T-helper 1 cell (primary cell): ENCODE measurements at regions not wholly inside any gene's neighbourhood (a gene's known extent, or its start where the extent isn't known, plus 50 kb on each side); places are given as distances from the start of the nearest gene placed in this dataset.
"Not testable (repeated sequence)": the region's sequence is repeated elsewhere in the genome, so short reads cannot be mapped to it uniquely, and the experiment has no call there.

Experiments
- DNase-seq, 5 donors: peaks; one replicate each; pipeline ENCODE4 v3.0.0-alpha.2; 2012 to 2020

DNA sequence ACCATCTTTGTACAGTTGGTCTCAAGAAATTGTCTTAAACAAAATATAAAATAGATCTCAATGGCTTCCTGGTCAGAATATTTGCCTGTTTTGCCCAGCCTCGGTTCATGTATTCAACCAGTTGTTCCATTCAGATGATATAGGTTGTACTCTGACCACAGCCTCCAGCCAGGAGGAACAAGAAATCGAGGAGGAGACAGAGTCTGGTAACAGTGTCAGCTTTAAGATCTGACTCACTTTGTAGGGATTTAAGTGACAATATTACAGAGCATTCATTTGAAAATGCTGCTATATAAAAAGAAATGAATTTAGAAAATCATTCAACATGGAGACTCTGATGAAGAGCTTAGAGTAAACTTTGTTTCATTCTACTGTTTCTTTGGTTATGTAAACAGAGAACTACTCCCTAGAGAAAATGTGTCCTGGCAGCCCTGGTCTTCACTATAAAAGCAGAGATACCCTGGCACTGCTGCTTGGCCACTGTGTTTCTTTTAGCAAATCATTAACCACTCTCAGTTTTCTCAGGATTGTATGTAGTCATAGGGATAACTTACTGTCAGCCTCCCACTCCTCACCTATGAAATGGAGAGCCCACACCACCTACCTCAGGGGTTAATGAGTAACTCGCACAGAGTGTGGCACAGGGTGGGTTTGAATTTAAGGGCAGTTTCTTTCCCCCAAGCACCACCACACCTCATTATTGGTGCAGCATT, 53.5 kb downstream of the PAGE2 start:
- DNase-seq: no peak

DNA sequence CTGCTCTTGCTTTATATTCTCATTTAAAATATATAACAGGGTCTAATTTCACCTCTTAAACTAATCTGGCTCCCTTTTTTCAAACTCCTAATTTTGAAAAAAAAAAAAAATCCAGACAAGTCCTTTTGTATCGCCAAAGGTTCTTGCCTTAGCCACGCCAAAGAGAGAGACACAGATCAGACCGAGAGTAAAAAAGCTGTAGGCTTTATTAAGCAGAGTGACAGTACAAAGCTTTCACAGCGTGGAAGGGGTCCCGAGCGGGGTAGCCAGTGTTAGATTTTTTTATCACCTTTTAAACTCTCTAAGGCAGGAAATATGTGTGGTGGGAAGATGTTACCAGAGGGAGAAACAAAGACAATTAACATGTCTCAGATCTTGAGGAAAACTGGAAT, 54.1 kb downstream of the PAGE2 start:
- no peak for DNase-seq

DNA sequence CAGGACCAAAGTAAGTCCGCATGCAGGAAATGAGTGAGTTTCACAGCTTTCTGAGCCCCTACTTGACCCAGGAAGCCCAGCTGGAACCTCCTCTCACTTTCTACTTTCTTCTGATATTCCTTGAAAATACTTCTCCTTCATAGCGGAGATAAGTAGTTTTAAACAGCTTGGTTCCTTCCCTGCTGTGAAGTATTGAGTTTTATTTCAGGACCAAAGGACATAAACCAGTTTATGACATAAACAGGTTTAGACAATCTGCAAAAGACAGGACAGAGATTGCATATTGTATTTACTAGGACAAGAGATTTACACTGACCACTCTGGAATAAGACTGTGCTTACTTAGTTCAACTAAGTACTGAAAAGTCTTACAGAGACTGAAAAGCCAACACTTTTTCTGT, 54.8 kb downstream of the PAGE2 start:
- DNase-seq: no peak

DNA sequence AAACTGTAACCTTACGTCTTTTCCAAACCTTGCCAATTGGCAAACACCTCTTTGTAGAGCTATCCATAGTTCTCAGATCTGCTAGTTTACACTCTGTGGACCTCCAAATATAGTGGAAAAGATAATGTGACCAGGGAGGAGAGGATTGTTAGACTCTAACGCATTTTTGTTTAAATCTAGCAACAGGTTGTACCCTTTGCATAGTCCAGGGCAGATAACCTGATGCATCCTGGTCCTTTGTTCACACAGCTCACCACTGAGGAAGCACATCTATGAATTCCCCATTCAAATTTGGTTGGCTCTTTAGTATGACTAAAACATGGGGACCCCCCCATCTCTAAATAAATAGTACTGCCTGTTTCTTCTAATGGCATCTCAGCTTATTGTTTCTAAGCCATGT, 55.9 kb downstream of the PAGE2 start:
- no peak for DNase-seq

DNA sequence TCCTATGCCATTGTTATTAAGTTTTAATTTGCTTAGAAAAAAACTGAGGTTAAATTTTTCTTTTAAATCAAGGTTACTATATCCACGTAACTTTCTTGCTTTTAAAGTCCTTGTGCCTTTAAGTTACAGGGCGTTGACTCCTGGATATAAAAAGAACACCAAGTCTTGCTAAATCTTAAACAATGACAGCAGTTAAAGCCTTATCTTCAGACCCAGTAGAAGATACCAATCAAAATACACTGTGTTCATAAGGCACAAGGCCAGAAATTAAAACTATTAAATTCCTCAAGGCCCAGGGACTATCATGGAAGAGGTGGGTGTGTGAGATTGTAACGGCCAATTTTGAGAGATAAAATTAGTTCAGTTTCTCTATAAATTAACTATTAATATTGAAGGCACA, 60.4 kb downstream of the PAGE2 start:
- no peak for DNase-seq

DNA sequence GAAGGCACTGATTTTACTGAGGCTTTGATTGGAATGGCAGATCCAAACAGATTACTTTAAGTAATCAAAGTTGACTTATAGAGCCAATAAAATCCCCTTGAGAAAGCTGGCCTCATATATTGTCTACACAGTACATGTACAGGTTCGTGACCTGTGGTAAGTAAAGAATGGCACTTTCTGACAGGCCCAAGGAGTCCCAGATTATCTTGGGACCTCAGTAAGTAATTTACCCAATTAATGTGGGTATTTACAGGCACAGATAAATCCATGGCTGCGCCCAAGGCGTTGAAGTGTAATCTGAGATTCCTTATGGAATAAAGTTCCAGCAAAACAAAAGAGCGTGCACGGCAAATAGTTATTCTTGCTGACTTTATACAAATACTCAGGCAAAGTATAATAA, 62.4 kb downstream of the PAGE2 start:
- DNase-seq: no peak

DNA sequence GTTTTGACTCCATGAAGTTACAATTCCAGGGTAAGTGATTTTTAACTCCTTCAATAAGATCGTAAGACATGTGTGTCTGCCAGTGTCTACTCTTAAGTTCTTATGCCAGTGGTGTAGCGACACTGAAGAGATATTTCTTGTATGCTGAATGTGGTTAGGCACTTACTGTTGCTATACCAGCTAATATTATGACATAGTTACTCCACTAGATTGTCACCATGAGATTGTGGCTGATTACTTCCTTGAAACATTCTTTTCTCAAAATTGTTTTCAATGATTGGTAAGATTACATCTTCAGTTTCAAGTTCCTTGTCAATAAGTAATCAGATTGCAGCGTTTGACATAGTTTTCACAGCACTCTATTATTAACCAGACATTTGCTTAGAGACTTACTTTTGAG, 60.6 kb upstream of the PAGE5 start:
- DNase-seq: no peak

DNA sequence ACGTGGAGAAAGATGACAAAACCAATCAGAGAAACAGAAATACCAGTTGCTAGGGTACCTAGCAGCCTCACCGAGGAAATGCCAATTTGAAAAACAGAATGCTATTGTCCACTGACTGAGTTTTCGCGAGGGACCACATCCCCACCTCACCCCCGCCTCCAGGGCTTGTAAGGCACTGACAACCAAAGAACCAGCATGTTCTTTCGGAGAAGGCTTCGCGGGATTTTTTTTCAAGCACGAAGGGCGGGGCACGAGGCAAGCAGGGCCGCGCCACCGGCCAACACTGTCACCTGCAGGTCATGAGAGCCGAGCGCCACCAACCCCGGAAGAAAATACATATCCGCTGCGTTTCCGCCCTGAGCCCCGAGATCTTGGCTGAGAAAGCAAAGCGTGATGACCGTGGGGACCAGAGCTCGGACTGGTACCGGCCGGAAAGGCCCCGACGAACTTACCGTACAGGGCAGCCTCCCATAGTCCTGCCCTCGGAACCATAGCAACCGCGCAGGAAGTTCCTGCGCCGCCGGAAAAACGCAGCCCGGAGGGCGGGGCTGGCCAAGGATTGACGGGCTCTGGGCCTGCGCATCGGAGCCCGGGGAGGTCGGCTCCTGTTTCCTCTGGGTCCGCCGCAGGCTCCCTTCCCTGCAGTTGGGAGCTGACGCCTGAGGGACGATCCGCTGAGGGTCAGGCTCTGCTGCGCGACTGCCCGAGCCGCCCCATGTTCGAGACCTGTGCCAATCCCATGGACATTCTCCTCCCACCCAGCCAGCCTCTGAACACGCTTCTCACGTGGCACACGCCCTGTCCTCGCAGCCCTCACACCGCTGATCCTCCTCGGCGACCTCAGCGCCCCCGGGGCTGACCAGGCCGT, 59.2 kb upstream of the PAGE5 start:
- peak; percentile 72 to 91 (median 85) for DNase-seq

DNA sequence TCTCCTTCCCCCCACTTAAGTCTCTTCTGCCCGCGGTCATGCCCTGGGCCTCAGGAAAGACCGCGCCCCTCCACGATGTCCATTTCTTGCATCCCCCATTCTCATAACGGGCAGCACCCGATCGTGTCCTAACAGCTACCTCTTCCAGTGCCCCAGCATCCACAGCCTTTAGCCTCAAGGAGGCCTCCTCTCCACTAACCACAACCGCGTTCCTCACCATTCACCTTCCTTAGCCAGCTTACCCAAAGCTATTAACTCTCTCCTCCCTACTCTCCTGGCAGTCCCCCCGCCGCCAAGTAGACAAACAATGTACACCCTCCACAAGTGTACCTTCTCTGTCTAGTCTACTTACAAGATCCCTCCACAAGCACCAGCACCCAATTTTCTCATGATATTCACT, 58.6 kb upstream of the PAGE5 start:
- no peak for DNase-seq

DNA sequence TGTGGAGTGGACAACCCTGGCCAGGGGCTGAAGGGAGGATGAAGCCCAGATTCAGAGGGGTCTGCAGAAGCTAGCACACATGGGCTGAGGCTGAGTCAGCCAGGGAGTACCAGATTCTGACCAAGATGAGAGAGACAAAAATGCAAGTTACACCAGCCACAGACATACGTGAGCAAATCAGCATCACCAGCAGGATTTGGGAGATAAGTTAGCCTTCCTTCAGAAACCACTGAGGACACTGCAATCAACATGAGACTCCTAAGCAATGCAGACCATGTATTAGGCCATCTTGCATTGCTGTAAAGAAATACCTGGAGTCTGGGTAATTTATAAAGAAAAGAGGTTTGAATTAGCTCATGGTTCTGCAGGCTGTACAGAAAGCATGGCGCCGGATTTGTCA, 57.0 kb upstream of the PAGE5 start:
- DNase-seq: no peak

DNA sequence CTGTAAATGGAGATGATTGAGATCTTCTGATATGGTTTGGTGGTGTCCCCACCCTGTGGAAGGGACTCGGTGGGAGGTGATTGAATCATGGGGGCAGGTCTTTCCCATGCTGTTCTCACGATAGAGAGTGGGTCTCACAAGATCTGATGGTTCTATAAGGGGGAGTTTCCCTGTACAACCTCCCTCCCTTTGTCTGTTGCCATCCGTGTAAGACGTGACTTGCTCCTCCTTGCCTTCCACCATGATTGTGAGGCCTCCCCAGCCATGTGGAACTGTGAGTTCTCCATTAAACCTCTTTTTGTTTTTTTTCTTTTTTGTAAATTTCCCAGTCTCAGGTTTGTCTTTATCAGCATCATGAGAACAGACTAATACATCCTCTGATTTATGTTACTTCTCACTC, 55.1 kb upstream of the PAGE5 start:
- DNase-seq: not testable (repeated sequence)

DNA sequence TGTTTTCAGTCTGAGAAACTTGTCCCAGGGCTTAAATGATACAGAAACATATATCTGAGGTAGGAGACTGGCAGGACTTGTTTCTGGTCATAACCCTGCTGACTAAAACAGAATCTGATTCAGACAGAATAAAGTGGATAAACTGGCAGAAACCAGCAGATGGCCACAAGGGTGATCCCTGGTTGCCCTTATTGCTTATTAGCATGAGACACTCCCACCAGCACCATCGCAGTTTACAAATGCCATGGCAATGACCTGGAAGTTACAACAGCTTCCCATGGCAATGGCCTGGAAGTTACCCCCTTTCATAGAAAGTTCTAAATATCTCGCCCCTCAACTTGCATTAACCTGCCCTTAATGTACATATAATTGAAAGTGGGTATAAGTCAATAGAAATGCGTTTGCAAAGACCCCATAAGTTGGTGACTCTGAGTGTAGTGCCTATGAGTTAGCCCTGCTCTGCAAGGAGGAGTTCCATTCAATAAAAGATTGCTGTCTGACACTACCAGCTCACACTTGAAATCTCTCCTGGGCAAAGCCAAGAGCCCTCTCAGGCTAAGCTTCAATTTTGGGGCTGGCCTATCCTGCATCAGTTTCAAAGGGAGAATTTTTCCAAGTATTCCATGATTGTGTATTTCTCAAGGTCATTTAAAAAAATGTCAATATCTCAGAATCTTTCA, 52.9 kb upstream of the PAGE5 start:
- no peak for DNase-seq

DNA sequence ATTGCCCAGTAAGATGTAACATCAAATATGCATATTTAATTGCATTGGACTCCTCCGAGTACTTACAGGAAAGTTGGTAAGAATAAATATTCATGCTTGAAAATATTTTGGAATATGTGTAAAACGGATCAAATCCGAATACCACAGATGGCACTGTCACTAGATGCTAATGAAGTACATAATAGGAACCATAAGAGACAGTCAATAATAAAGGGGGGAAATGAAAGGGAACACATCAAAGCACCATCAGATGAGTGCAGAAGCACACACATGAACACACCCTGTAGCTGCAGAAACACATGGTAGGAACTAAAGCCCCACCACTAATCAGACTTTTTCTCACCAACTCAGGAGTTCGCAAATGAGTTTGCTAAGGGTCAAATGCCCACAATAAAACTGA, 52.2 kb upstream of the PAGE5 start:
- DNase-seq: no peak

DNA sequence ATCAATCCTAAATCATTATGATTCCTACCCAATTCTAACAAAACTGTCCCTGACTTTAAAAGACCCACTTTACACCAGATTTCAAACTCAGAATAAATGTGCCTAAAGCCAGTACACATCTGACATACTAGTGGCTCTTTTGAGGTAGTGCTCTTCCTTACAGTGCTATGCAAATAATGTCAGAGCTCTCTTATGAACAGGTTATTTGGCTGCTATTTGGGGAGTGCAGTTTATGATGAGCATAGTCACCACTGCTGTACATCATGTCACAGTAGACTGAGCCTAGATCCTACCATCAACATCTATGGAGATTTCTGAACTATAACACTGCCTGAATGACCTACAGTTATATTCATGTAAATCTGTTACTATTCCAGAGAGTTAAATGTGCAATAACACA, 50.4 kb upstream of the PAGE5 start:
- DNase-seq: no peak
